ENCODE measurements at regions not wholly inside any gene's neighbourhood (a gene's known extent, or its start where the extent isn't known, plus 50 kb on each side); places are given as distances from the start of the nearest gene placed in this dataset.

- DNase-seq: no peak
These were observed 61.0 kb downstream of the GTPBP8 start for GRCh38 chr3:113051787-113052186.

GRCh38 chr3:113053169-113053568 lies 62.4 kb downstream of the GTPBP8 start:
- DNase-seq: no peak

- DNase-seq: peak; percentile 72
These were observed 63.8 kb downstream of the GTPBP8 start for GRCh38 chr3:113054552-113054951.

- DNase-seq: no peak
These were observed 64.4 kb downstream of the GTPBP8 start for GRCh38 chr3:113055201-113055600.

- DNase-seq: peak; percentile 31
These were observed 65.2 kb downstream of the GTPBP8 start for GRCh38 chr3:113055961-113056360.

DNA sequence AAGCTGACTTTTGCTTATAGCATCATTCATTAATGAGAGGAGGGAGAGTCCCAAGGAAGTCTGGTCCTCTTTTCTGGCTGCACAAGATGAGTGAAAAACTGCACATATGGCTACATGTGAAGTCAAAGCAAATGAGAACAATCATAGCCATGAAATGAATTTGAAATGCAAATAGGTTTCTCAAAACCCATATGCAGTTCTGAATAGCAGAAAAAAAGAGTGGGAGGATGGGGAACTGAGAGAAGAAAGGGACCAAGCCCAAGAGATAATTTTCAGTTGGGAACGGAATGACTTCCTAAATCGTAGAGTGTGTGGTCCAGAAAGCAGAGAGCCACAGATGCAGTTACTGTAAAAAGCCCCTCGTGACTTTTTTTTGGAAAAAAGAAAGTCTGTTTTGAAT lies 66.3 kb downstream of the GTPBP8 start:
- DNase-seq: no peak

DNA sequence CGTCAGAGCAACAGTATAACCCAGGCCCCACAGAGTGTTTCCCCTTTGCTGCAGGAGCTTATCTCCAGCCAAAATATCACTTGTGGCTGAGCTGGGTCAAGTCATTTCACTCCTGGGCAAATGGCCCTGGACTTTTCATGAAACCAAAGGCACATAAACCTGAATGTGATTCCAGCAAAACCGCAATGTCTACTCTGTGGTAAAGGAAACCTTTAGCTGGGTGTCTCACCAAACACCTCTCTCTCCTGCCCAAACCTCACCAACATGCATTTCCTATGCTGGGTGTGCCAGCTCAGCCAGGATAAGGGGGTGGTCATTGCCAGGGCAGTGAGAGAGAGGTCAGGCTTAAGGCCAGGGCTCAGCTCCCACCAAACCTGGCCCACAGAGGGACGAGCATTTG lies 67.4 kb downstream of the GTPBP8 start:
- DNase-seq: no peak

- DNase-seq: no peak
These were observed 71.9 kb downstream of the GTPBP8 start for GRCh38 chr3:113062705-113063104.

GRCh38 chr3:113063126-113063894 lies 72.5 kb downstream of the GTPBP8 start:
- DNase-seq: no peak

GRCh38 chr3:113064183-113064582 lies 73.4 kb downstream of the GTPBP8 start:
- DNase-seq: no peak

DNA sequence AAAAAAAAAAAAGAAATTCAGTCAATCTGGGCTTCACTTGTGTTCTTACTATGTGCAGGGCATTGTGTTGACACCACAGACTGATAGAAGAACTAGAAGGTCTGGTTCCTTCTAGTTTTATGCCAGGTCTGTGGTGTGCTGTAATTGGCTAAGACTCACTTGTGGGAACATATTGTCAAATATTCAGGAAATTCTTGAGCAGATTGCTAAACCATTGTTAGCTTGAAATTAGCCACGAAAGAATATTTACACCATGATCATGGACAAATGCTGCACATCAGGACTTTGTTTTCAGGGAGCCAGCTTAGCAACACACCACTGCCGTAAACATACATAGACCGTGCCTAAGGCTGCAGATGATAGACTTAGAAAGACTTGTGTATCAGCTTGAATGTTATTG lies 74.6 kb downstream of the GTPBP8 start:
- DNase-seq: peak; percentile 15

DNA sequence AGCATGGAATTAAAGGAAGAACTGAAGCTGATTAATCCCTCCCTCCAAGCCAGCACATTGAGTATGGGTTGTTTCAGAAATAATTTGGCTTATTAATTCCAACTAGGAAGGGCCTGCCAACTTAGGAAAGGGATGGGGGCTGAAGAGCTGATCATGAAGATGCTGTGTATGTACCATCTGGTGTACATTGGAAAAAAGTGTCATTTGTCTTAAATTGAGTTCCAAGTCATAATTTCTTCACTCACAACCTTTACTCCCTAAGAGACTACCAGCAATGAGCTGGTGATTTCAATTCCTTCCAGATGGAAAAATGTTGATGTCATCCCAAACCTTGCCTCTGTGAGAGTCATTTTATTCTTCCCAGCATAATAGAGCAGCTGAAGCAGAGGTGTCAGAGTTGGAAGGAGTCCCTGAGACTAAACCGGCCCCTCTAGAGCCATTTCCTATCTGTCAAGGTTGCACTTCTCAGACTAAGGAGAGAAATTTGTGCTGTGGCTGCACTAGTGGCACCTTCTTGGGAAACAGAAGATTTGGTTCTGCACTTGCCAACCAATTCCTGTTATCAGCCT lies 79.4 kb downstream of the GTPBP8 start:
- peak; percentile 88 for DNase-seq

GRCh38 chr3:113070681-113071113 lies 79.9 kb downstream of the GTPBP8 start:
- DNase-seq: peak; percentile 81

DNA sequence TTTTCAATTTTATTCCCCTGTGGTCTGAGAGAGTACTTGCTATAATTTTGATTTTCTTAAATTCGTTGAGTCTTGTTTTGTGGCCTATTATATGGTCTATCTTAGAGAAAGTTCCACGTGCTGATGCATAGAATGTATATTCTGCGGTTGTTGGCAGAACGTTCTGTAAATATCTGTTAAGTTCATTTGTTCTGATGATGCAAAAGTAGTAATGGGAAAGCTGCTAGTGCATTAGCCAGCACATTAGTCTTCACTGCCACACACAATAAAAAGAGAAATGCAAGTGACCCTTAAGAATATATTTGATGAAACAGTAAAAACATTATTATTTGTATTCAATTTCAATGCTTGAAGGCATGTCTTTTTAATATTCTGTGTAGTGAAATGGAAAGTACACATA lies 84.8 kb downstream of the GTPBP8 start:
- DNase-seq: no peak

DNA sequence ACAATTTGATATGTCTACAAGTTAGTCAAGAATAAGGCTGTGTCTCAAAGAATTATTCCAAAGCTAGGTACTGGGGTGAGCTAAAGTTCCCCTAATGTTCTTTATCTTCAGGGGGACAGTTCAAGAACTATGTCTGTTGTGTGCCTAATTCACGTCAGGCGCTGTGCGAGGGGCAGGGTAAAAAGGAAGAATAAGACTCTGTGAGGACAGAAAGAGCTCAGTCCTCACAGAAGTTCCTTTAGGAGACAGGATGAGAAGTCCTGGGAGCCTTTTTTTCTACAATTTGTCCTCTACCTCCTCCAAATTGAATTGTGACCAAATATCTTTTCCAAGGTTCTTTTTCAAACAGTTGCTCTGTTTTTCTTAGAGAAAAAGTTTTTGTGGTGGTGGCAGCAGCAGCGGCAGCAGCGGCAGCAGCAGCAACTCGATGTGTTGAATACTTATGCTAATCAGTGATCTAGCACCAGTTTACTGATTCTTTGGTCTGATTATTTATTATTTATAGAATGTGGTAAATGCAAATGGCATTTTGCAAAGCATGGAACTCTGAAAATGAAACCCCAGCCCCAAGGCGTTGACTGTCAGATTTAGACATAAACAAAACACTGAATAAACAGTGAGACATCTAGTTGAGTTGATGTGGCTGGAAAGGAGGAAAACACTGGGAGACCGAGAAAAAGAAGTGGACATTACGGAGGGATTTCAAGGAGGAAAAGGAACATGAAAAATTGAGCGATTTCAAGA lies 88.6 kb downstream of the GTPBP8 start:
- no peak for DNase-seq

- DNase-seq: peak; percentile 98
These were observed 94.0 kb downstream of the GTPBP8 start for GRCh38 chr3:113084777-113085176.

- peak; percentile 68 for DNase-seq
These were observed 96.0 kb downstream of the GTPBP8 start for GRCh38 chr3:113086560-113087461.

DNA sequence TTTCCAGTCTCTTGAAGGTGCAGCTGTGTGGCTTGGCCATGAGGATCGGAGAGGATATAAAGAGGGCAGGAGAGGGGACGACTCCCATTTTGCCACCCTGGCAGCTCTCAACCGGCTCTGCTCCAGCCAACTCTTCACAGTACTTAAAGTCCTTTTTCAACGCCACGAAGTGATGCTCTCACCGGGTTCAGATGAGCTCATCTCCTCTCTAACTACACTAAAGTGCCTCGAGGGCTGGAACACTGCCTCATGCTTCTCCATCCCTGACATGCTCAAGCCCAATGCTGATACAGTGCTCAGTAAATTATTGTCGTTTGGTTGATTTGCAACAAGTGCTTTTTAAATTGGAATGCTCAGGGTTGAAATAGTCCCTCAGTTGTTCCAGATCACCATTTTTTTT lies 97.8 kb downstream of the GTPBP8 start:
- DNase-seq: no peak

- DNase-seq: no peak
These were observed 100.6 kb downstream of the GTPBP8 start for GRCh38 chr3:113091417-113091816.

DNA sequence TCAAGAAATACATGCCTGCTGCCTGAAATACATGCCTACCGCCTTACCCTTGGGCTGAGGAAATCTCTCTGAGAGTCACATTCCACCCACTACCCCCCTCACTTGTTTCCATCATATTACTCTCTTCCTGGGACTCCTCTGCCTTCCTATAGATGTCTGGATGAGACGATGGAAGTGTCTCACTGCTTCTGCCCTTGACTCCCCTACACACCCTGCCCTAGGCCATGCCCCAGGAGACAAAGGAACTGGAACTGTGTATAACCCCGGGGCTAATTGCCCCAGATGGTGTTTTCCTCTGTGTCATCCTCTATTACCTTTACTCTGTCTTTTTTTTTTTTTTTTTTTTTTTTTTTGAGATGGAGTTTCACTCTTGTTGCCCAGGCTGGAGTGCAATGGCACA lies 102.0 kb downstream of the GTPBP8 start:
- DNase-seq: no peak

GRCh38 chr3:113094337-113095221 lies 103.8 kb downstream of the GTPBP8 start:
- no peak for DNase-seq

All from fibroblast of skin of right quadriceps (primary cell).